ENCODE measurements at regions not wholly inside any gene's neighbourhood (a gene's known extent, or its start where the extent isn't known, plus 50 kb on each side); places are given as distances from the start of the nearest gene placed in this dataset.
"Not testable (repeated sequence)": the region's sequence is repeated elsewhere in the genome, so short reads cannot be mapped to it uniquely, and the experiment has no call there.

DNA sequence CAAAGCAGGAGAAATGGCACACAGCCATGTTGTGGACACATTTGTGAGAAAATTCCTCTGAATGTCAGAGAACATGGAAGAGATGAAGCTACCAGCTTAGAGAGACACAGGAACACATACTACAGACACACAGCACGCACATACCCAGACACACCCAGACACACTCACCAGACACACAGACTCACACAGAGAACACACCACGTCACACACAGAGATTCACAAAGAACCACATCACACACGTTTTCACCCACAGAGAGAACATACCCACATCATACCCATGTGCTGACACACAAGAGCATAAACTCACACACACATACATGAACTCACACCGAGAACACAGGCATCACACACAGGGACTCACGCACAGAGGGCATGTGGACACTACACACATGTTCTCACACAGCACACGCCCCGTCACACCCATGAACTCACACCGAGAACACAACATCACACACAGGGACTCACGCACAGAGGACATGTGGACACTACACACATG lies 124.9 kb downstream of the METRNL start:
- no peak for DNase-seq

DNA sequence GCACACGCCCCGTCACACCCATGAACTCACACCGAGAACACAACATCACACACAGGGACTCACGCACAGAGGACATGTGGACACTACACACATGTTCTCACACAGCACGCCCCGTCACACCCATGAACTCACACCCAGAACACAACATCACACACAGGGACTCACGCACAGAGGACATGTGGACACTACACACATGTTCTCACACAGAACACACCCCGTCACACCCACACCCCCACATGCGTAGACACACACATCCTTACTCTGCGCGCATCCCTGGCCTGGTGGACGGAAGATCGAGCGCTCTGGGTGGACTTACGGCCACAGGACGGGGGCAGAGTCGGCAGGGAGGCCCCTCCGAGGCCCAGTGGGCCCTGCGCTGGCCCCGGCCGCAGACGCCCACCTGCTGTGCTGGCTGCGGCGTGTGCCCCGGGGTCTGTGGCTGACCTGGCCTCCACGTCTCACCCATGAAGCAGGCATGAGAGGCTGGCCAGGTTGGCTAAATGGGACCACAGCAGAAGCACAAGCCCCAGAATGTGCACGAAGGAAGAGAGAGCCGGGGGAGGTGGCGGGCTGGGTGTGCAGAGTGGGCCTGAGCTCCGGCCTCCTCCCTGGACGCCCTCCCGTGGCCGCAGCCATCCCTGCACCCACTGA lies 125.5 kb downstream of the METRNL start:
- not testable (repeated sequence) for DNase-seq

DNA sequence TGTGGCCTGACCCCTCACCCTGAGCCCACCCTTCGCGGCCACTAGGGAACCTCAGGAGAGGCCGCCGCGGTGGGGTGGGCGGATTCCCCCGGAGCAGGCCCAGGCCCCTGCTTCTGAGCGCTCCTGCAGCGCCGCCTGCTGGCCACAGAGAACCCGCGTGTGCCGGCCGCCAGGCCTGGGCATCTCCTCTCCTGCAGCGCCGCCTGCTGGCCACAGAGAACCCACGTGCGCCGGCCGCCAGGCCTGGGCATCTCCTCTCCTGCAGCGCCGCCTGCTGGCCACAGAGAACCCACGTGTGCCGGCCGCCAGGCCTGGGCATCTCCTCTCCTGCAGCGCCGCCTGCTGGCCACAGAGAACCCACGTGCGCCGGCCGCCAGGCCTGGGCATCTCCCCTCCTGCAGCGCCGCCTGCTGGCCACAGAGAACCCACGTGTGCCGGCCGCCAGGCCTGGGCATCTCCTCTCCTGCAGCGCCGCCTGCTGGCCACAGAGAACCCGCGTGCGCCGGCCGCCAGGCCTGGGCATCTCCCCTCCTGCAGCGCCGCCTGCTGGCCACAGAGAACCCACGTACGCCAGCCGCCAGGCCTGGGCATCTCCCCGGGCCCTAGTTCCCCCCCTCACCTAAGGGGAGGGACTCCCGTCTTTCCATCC lies 126.1 kb downstream of the METRNL start:
- not testable (repeated sequence) for DNase-seq

DNA sequence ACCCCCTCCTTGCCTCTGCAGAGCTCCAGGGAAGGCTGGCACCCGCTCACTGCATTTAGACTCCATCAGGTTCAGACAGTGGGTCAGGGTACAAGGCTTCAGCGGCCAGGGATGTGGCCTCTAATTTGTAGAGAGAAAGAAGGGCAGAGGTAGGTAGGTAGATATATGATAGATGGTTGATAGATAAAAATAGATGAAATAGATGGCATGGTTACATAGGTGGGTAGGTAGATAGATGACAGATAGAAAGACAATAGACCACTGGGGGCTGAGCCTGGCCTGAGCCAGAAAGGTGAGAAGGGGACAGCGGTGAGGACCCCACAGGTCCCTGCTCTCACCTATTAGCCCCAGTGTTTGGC lies 126.6 kb downstream of the METRNL start:
- DNase-seq: not testable (repeated sequence)

DNA sequence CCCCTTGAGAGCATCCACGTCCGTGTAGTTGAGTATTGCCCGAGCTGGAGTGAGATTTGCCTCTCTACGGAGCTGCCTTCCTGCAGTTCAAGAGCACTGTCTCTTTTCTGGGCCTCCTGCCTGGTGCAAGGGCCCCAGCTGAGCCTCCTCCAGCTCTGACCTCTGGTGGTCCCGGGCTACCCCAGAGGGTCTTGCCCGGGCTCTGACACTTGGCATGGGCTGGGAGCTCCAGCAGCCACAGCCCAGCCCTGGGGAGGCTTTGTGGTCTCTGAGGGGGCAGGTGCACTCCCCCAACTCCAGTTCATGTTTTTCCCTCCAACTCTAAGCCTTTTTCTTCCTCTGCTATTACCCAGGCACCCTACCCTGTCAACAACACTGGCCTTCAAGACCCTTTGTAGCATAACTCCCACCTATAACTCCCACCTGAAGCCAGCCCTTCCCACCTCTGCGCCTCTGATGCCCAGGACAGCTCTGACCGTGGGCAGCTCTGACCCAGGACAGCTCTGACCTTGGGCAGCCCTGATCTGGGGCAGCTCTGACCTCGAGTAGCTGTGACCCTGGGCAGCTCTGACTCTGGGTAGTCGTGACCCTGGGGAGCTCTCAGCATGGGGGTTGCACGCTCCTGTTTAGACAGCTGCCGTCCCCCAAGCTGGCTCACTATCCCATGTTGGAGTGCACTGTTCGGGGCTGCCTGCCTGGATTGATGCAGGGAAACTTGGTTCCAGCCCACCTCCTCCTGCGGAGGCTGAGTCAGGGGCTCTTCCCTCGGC lies 127.6 kb downstream of the METRNL start:
- not testable (repeated sequence) for DNase-seq

DNA sequence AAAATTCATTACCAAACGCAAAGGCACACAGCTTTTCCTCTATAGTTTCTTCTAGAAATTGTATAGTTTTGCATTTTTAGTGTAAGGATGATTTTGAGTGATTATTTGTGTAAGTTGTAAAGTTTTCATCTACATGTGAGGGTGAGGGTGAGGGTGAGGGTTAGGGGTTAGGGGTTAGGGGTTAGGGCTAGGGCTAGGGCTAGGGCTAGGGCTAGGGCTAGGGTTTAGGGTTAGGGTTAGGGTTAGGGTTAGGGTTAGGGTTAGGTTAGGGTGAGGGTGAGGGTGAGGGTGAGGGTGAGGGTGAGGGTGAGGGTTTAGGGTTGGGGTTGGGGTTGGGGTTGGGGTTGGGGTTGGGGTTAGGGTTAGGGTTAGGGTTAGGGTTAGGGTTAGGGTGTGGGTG lies 167.6 kb downstream of the METRNL start:
- DNase-seq: not testable (repeated sequence)
